ENCODE measurements at regions not wholly inside any gene's neighbourhood (a gene's known extent, or its start where the extent isn't known, plus 50 kb on each side); places are given as distances from the start of the nearest gene placed in this dataset.

DNA sequence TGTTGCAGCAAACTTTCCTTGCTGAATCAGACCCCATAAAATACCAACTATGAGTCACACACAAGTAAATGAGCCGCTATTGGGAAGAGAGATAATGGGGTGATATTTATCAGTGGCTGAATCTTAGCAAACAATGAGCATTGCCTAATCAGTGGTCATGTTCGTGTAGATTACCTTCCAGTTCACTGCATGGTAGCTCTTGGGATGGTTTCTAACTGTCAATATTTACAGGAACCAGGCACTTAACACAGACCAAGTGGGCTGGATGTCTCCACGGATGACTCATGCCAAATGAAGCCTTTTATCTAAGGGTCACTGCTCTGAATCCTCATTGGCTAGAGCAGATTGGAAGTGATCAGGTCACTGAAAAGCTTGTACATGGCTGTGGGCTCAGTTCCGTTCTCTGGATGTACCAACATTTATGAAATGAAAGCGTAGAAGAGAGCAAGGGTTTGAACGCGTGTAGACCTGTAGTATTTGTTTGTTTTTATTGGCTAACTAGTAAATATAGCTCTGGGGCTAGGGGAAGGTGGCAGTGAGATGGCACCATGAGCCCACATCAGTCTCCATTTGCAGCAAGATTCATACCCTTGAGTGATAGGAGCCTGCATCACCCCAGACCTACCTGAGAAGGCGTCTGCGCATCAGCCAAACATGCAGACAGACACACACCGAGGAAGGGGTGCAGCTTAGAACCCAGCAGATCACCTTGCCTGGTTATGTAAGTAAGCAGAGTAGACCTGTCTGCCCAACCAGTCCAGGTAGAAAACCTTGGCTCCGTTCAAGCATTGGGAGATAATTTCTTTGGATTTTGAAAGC, 153.3 kb downstream of the TOMM20 start (continued):
- TF ChIP-seq FOXC1 (CRISPR knock-in tag; IDR thresholded peaks at IDR 0.05; ENCODE audit: borderline replicate concordance) (peak; percentile 80; the same call in 1 of the 2 replicates), ZFP36 (IDR thresholded peaks at IDR 0.05; ENCODE audit: borderline replicate concordance, low read depth, low read length, partially characterized antibody) (no peak), ZNF7 (CRISPR knock-in tag; IDR thresholded peaks at IDR 0.05) (no peak; the same call in 1 of the 2 replicates), ZNF274 (CRISPR knock-in tag; IDR thresholded peaks at IDR 0.05) (peak; percentile 20; the same call in 1 of the 2 replicates), MIER3 (CRISPR knock-in tag; IDR thresholded peaks at IDR 0.05; ENCODE audit: borderline replicate concordance) (peak; percentile 99), POLR2AphosphoS5 (IDR thresholded peaks at IDR 0.05; ENCODE audit: low read depth, low read length) (peak; percentile 70), FOXP1 (IDR thresholded peaks at IDR 0.05) (peak; percentile 79), FOXP1 (CRISPR knock-in tag; IDR thresholded peaks at IDR 0.05) (peak; percentile 98), KDM6A (CRISPR knock-in tag; IDR thresholded peaks at IDR 0.05; ENCODE audit: low read depth) (peak; percentile 73), JUNB (CRISPR knock-in tag; IDR thresholded peaks at IDR 0.05; ENCODE audit: borderline replicate concordance) (peak; percentile 100), SMARCE1 (IDR thresholded peaks at IDR 0.05; ENCODE audit: borderline replicate concordance) (0 out of 2 replicates have a peak, but pooled peaks have one; percentile 3), NFKB2 (CRISPR knock-in tag; IDR thresholded peaks at IDR 0.05; ENCODE audit: borderline replicate concordance) (0 out of 2 replicates have a peak, but pooled peaks have one; percentile 33), NFE2L2 (IDR thresholded peaks at IDR 0.05; ENCODE audit: low read length) (peak; percentile 48; the same call in 1 of the 2 replicates)
- TF ChIP-seq, protein P1, sequence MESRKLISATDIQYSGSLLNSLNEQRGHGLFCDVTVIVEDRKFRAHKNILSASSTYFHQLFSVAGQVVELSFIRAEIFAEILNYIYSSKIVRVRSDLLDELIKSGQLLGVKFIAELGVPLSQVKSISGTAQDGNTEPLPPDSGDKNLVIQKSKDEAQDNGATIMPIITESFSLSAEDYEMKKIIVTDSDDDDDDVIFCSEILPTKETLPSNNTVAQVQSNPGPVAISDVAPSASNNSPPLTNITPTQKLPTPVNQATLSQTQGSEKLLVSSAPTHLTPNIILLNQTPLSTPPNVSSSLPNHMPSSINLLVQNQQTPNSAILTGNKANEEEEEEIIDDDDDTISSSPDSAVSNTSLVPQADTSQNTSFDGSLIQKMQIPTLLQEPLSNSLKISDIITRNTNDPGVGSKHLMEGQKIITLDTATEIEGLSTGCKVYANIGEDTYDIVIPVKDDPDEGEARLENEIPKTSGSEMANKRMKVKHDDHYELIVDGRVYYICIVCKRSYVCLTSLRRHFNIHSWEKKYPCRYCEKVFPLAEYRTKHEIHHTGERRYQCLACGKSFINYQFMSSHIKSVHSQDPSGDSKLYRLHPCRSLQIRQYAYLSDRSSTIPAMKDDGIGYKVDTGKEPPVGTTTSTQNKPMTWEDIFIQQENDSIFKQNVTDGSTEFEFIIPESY (CRISPR knock-in tag; IDR thresholded peaks at IDR 0.05): peak; percentile 88
- TF ChIP-seq, protein P2, sequence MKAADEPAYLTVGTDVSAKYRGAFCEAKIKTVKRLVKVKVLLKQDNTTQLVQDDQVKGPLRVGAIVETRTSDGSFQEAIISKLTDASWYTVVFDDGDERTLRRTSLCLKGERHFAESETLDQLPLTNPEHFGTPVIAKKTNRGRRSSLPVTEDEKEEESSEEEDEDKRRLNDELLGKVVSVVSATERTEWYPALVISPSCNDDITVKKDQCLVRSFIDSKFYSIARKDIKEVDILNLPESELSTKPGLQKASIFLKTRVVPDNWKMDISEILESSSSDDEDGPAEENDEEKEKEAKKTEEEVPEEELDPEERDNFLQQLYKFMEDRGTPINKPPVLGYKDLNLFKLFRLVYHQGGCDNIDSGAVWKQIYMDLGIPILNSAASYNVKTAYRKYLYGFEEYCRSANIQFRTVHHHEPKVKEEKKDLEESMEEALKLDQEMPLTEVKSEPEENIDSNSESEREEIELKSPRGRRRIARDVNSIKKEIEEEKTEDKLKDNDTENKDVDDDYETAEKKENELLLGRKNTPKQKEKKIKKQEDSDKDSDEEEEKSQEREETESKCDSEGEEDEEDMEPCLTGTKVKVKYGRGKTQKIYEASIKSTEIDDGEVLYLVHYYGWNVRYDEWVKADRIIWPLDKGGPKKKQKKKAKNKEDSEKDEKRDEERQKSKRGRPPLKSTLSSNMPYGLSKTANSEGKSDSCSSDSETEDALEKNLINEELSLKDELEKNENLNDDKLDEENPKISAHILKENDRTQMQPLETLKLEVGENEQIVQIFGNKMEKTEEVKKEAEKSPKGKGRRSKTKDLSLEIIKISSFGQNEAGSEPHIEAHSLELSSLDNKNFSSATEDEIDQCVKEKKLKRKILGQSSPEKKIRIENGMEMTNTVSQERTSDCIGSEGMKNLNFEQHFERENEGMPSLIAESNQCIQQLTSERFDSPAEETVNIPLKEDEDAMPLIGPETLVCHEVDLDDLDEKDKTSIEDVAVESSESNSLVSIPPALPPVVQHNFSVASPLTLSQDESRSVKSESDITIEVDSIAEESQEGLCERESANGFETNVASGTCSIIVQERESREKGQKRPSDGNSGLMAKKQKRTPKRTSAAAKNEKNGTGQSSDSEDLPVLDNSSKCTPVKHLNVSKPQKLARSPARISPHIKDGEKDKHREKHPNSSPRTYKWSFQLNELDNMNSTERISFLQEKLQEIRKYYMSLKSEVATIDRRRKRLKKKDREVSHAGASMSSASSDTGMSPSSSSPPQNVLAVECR (CRISPR knock-in tag; IDR thresholded peaks at IDR 0.05; ENCODE audit: borderline replicate concordance): peak; percentile 61; the same call in 1 of the 2 replicates
- TF ChIP-seq, protein P3, sequence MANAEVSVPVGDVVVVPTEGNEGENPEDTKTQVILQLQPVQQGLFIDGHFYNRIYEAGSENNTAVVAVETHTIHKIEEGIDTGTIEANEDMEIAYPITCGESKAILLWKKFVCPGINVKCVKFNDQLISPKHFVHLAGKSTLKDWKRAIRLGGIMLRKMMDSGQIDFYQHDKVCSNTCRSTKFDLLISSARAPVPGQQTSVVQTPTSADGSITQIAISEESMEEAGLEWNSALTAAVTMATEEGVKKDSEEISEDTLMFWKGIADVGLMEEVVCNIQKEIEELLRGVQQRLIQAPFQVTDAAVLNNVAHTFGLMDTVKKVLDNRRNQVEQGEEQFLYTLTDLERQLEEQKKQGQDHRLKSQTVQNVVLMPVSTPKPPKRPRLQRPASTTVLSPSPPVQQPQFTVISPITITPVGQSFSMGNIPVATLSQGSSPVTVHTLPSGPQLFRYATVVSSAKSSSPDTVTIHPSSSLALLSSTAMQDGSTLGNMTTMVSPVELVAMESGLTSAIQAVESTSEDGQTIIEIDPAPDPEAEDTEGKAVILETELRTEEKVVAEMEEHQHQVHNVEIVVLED (CRISPR knock-in tag; IDR thresholded peaks at IDR 0.05; ENCODE audit: borderline replicate concordance): peak; percentile 49; the same call in 1 of the 2 replicates
- TF ChIP-seq, protein P4, sequence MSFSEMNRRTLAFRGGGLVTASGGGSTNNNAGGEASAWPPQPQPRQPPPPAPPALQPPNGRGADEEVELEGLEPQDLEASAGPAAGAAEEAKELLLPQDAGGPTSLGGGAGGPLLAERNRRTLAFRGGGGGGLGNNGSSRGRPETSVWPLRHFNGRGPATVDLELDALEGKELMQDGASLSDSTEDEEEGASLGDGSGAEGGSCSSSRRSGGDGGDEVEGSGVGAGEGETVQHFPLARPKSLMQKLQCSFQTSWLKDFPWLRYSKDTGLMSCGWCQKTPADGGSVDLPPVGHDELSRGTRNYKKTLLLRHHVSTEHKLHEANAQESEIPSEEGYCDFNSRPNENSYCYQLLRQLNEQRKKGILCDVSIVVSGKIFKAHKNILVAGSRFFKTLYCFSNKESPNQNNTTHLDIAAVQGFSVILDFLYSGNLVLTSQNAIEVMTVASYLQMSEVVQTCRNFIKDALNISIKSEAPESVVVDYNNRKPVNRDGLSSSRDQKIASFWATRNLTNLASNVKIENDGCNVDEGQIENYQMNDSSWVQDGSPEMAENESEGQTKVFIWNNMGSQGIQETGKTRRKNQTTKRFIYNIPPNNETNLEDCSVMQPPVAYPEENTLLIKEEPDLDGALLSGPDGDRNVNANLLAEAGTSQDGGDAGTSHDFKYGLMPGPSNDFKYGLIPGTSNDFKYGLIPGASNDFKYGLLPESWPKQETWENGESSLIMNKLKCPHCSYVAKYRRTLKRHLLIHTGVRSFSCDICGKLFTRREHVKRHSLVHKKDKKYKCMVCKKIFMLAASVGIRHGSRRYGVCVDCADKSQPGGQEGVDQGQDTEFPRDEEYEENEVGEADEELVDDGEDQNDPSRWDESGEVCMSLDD (CRISPR knock-in tag; IDR thresholded peaks at IDR 0.05; ENCODE audit: borderline replicate concordance): peak; percentile 99
- TF ChIP-seq, protein P5, sequence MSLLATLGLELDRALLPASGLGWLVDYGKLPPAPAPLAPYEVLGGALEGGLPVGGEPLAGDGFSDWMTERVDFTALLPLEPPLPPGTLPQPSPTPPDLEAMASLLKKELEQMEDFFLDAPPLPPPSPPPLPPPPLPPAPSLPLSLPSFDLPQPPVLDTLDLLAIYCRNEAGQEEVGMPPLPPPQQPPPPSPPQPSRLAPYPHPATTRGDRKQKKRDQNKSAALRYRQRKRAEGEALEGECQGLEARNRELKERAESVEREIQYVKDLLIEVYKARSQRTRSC (CRISPR knock-in tag; IDR thresholded peaks at IDR 0.05; ENCODE audit: low read depth): no peak
